GM12878 (cell line): ENCODE measurements at regions not wholly inside any gene's neighbourhood (a gene's known extent, or its start where the extent isn't known, plus 50 kb on each side); places are given as distances from the start of the nearest gene placed in this dataset.
A peak's percentile ranks its signal among the peaks of the same experiment; 100 is the strongest.

Experiments used
- ATF2 ChIP-seq: IDR thresholded peaks from 2 replicates; pipeline ENCODE4 v1.6.1; 2012; ENCODE audit warnings: low read length, inconsistent platforms
- CBFB ChIP-seq: IDR thresholded peaks from 2 replicates; pipeline ENCODE4 v1.6.1; 2016; ENCODE audit warnings: antibody characterized with exemption, low read depth
- CEBPZ ChIP-seq: fragments of 150-350 bp; IDR thresholded peaks from 2 replicates; pipeline ENCODE4 v1.6.1; 2016; ENCODE audit warnings: low read depth, low read length
- DPF2 ChIP-seq: fragments of 450-650 bp; IDR thresholded peaks from 2 replicates; pipeline ENCODE4 v1.6.1; 2017; ENCODE audit warnings: mild to moderate bottlenecking
- E4F1 ChIP-seq: fragments of 450-650 bp; IDR thresholded peaks from 2 replicates; pipeline ENCODE4 v1.6.1; 2018; ENCODE audit warnings: borderline replicate concordance, mild to moderate bottlenecking; ENCODE audit not compliant: partially characterized antibody
- HSF1 ChIP-seq: fragments of 150-350 bp; IDR thresholded peaks from 2 replicates; pipeline ENCODE4 v1.6.1; 2014; ENCODE audit warnings: mild to moderate bottlenecking, low read depth, low read length
- IKZF2 ChIP-seq, 2 experiments: fragments of 450-650 bp; IDR thresholded peaks; 2 replicates each; pipeline ENCODE4 v1.6.1; 2017; ENCODE audit warnings: mild to moderate bottlenecking in 2 of 2, moderate library complexity in 2 of 2
- IRF5 ChIP-seq: fragments of 450-650 bp; IDR thresholded peaks from 2 replicates; pipeline ENCODE4 v1.6.1; 2017; ENCODE audit warnings: borderline replicate concordance
- JUNB ChIP-seq: IDR thresholded peaks from 2 replicates; pipeline ENCODE4 v1.6.1; 2016; ENCODE audit warnings: antibody characterized with exemption, mild to moderate bottlenecking
- JUND ChIP-seq: IDR thresholded peaks from 2 replicates; pipeline ENCODE4 v1.6.1; 2012; ENCODE audit warnings: low read depth, mild to moderate bottlenecking, low read length, improper control_type of control experiment, moderate library complexity
- MXI1 ChIP-seq: fragments of 150-350 bp; IDR thresholded peaks from 2 replicates; pipeline ENCODE4 v1.6.1; 2011; ENCODE audit warnings: low read depth, mild to moderate bottlenecking, inconsistent platforms, low read length, improper control_type of control experiment
- NBN ChIP-seq: fragments of 450-650 bp; IDR thresholded peaks from 2 replicates; pipeline ENCODE4 v1.6.1; 2016
- NFYA ChIP-seq: IDR thresholded peaks from 2 replicates; pipeline ENCODE4 v1.6.1; 2011; ENCODE audit warnings: low read depth, mild to moderate bottlenecking, low read length, improper control_type of control experiment, borderline replicate concordance
- POLR2A ChIP-seq: IDR thresholded peaks from 2 replicates; pipeline ENCODE4 v1.6.1; 2011; ENCODE audit warnings: low read depth, mild to moderate bottlenecking, low read length
- RCOR1 ChIP-seq: conservative IDR thresholded peaks from 2 replicates; pipeline ENCODE4 v1.6.1; 2012; ENCODE audit warnings: low read depth, low read length, improper control_type of control experiment
- ZNF622 ChIP-seq: fragments of 450-650 bp; IDR thresholded peaks from 2 replicates; pipeline ENCODE4 v1.6.1; 2017; ENCODE audit warnings: mild to moderate bottlenecking, inconsistent platforms

GRCh38 chr14:34012978-34013720, 62.3 kb upstream of the EGLN3 start (continued):
- TF ChIP-seq IRF5 (no peak), POLR2A (no peak), CBFB (no peak), DPF2 (no peak; the same call in none of the 2 replicates), ATF2 (no peak; the same call in 1 of the 2 replicates), NBN (0 out of 2 replicates have a peak, but pooled peaks have one; percentile 44), RCOR1 (no peak), HSF1 (no peak), JUNB (peak; percentile 28; the same call in 1 of the 2 replicates), ZNF622 (no peak), MXI1 (no peak), JUND (no peak), CEBPZ (no peak), NFYA (no peak), IKZF2 (IDR thresholded peaks at IDR 0.05) (peak; percentile 95), E4F1 (no peak)
